ENCODE measurements at regions not wholly inside any gene's neighbourhood (a gene's known extent, or its start where the extent isn't known, plus 50 kb on each side); places are given as distances from the start of the nearest gene placed in this dataset.
A peak's percentile ranks its signal among the peaks of the same experiment; 100 is the strongest.

GRCh38 chr6:19413323-19413722 lies 423.8 kb upstream of the ID4 start:
- no peak overlapping the region for H3K23ac ChIP-seq (ENCODE audit: low read depth, low read length)
- H3K4me1 ChIP-seq (ENCODE audit: control insufficient read depth, insufficient read depth, low read length), result no peaks in the 10 kb centered on the region
- H3K27ac ChIP-seq (ENCODE audit: insufficient read depth, low read length), result no peak overlapping the region
- no peaks in the 10 kb centered on the region for H3K9me1 ChIP-seq (ENCODE audit: insufficient read depth, low read length)
- WGBS, 2 experiments (ENCODE audit: extremely low coverage in 2 of 2, insufficient read length in 1 of 2), result no CpG with 5 or more reads among the region's 3 CpGs
- no peak overlapping the region for H4K8ac ChIP-seq (ENCODE audit: low read depth in 2 of 2, low read length in 2 of 2)
- POLR2A ChIA-PET (ENCODE audit: unreplicated experiment), result no interaction called here
- no peak overlapping the region for H3K14ac ChIP-seq (replicated peaks; ENCODE audit: low read depth, low read length)
- in situ Hi-C loops (cut with MboI; ENCODE audit: low sequenced_read_pairs) (no loop called here), intact Hi-C loops (cut with micrococcal nuclease) (no loop called here), dilution Hi-C loops (cut with HindIII; ENCODE audit: low sequenced_read_pairs, unreplicated experiment) (no loop called here)
- H3K36me3 ChIP-seq (ENCODE audit: control insufficient read depth, insufficient read depth, low read length), result no peaks in the 10 kb centered on the region
- no peak overlapping the region for H2AK9ac ChIP-seq (replicated peaks; ENCODE audit: low read depth, low read length, poor library complexity)
- H2BK20ac ChIP-seq (ENCODE audit: low read depth, low read length), result no peak overlapping the region
- TF ChIP-seq SMC3 (IDR thresholded peaks at IDR 0.05; ENCODE audit: low read depth, low read length) (no peak), CEBPB (IDR thresholded peaks at IDR 0.05; ENCODE audit: low read depth, low read length) (peak; percentile 57), MXI1 (IDR thresholded peaks at IDR 0.05; ENCODE audit: borderline replicate concordance, low read depth, low read length) (no peak), CTCF (conservative IDR thresholded peaks at IDR 0.05; ENCODE audit: low read depth, low read length) (no peak)
- no peak overlapping the region for H2AK5ac ChIP-seq (ENCODE audit: low read depth, low read length)
- H3K4ac ChIP-seq (ENCODE audit: low read depth, low read length), result no peak overlapping the region
- CTCF ChIA-PET, result no interaction called here
- BruUV-seq (replicated peaks), result no TSS peak
- no peak overlapping the region for H3K56ac ChIP-seq (ENCODE audit: extremely low read depth, insufficient read depth, low read length)
- DNase-seq (peak; percentile 27), ATAC-seq (ENCODE audit: low read depth) (no peak)
- no peak overlapping the region for H2AFZ ChIP-seq (replicated peaks; ENCODE audit: low read length, poor library complexity)
- H2BK5ac ChIP-seq (ENCODE audit: low read depth, low read length, poor library complexity, severe bottlenecking), result no peak overlapping the region
- no peaks in the 10 kb centered on the region for H4K20me1 ChIP-seq (ENCODE audit: insufficient read depth, low read length)
- H2BK15ac ChIP-seq (ENCODE audit: low read depth, low read length), result no peak overlapping the region
- H3K79me1 ChIP-seq (ENCODE audit: low read depth in 1 of 2, low read length in 2 of 2), result no peaks in the 10 kb centered on the region
- no peak overlapping the region for H3K9ac ChIP-seq (ENCODE audit: low read depth, low read length)
- no peaks in the 10 kb centered on the region for H3K9me3 ChIP-seq (ENCODE audit: control insufficient read depth, insufficient read depth, low read length)
- H4K5ac ChIP-seq (ENCODE audit: low read depth, low read length), result no peak overlapping the region
- H4K91ac ChIP-seq (ENCODE audit: insufficient read depth, low read depth, low read length), result no peak overlapping the region
- no peaks in the 10 kb centered on the region for H3K27me3 ChIP-seq (ENCODE audit: control insufficient read depth, insufficient read depth, low read length)
- H3K18ac ChIP-seq (ENCODE audit: low read depth, low read length), result no peak overlapping the region
- no peak overlapping the region for H3K4me3 ChIP-seq (ENCODE audit: insufficient read depth, low read depth, low read length)
- no peak overlapping the region for H2BK120ac ChIP-seq (ENCODE audit: low read depth, low read length)
- no peak overlapping the region for H3K4me2 ChIP-seq (ENCODE audit: low read depth, low read length)

Data from IMR-90 (cell line).